ENCODE measurements at regions not wholly inside any gene's neighbourhood (a gene's known extent, or its start where the extent isn't known, plus 50 kb on each side); places are given as distances from the start of the nearest gene placed in this dataset.
"Not testable (repeated sequence)": the region's sequence is repeated elsewhere in the genome, so short reads cannot be mapped to it uniquely, and the experiment has no call there.

DNA sequence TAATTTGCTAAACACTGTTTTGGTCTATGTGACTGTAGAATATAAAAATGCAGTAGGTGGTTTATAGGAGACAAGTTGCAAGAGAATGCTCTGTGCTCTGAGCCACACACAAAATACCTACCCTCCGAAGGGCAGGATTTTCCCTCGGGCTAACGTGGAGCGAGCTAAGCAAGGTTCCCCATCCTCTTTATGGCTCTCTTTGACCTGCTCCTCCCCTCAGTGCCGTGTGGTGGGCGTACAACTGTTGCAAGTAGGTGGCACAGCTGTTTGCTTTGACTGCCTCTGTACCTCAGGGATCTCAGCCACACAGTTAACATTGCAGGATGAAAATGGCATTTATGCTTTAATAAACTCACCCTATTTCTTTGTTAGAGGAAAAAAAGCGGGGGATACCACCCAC is 339.1 kb downstream of the SATB1 start:
- Histone ChIP-seq H3K4me1 (ENCODE audit: control insufficient read depth, insufficient read depth, low read length) (no peaks in the 10 kb centered on the region), H3K27ac (ENCODE audit: low read length) (no peak overlapping the region), H3K4me3 (ENCODE audit: low read length) (no peak overlapping the region), H3K9me3 (replicated peaks; ENCODE audit: control insufficient read depth, low read depth, low read length) (no peaks in the 10 kb centered on the region), H3K36me3 (ENCODE audit: control insufficient read depth, insufficient read depth, low read length) (no peaks in the 10 kb centered on the region), H3K27me3 (ENCODE audit: control insufficient read depth, insufficient read depth, low read length) (no peaks in the 10 kb centered on the region)
- WGBS (ENCODE audit: insufficient coverage), result 11% methylated on average over 5 of the region's 7 CpGs
- no peak for DNase-seq

DNA sequence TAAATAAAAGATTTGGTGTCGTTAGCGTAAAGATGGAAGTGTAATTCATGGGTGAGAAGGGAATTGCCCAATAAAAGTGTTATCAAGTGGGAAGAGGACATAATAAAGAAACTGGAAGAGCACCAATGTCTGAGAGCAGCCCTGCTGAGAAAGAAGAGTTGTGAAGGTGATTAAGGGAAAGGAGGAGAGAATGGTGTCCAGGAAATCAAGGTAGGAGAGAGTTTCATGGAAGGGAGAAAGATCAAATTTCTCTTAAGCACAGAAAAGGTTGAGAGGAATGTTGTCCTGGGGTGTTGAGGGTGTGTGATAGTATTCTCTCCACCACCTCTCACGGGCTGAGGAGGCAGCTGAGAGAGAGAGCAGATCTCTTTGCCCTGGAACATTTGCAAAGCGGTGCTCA is 339.7 kb downstream of the SATB1 start:
- H3K9me3 ChIP-seq (replicated peaks; ENCODE audit: control insufficient read depth, low read depth, low read length), result no peaks in the 10 kb centered on the region
- H3K4me1 ChIP-seq (ENCODE audit: control insufficient read depth, insufficient read depth, low read length), result no peaks in the 10 kb centered on the region
- H3K27ac ChIP-seq (ENCODE audit: low read length), result no peak overlapping the region
- H3K36me3 ChIP-seq (ENCODE audit: control insufficient read depth, insufficient read depth, low read length), result no peaks in the 10 kb centered on the region
- 83% methylated on average over 2 of the region's 4 CpGs for WGBS (ENCODE audit: insufficient coverage)
- no peak for DNase-seq
- H3K4me3 ChIP-seq (ENCODE audit: low read length), result no peak overlapping the region
- no peaks in the 10 kb centered on the region for H3K27me3 ChIP-seq (ENCODE audit: control insufficient read depth, insufficient read depth, low read length)

DNA sequence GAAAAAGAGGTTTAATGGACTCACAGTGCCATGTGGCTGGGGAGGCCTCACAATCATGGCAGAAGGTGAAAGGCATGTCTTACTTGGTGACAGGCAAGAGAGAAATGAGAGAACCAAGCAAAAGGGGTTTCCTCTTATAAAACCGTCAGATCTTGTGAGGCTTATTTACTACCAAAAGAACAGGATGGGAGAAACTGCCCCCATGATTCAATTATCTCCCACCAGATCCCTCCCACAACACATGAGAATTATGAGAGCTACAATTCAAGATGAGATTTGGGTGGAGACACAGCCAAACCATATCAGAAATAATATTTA is 340.8 kb upstream of the TBC1D5 start:
- WGBS (ENCODE audit: insufficient coverage), result no CpG with 5 or more reads among the region's 1 CpG
- H3K9me3 ChIP-seq (replicated peaks; ENCODE audit: control insufficient read depth, low read depth, low read length); H3K27me3 ChIP-seq (ENCODE audit: control insufficient read depth, insufficient read depth, low read length); H3K27ac ChIP-seq (ENCODE audit: low read length); H3K36me3 ChIP-seq (ENCODE audit: control insufficient read depth, insufficient read depth, low read length); H3K4me1 ChIP-seq (ENCODE audit: control insufficient read depth, insufficient read depth, low read length); H3K4me3 ChIP-seq (ENCODE audit: low read length); DNase-seq: not testable (repeated sequence)

DNA sequence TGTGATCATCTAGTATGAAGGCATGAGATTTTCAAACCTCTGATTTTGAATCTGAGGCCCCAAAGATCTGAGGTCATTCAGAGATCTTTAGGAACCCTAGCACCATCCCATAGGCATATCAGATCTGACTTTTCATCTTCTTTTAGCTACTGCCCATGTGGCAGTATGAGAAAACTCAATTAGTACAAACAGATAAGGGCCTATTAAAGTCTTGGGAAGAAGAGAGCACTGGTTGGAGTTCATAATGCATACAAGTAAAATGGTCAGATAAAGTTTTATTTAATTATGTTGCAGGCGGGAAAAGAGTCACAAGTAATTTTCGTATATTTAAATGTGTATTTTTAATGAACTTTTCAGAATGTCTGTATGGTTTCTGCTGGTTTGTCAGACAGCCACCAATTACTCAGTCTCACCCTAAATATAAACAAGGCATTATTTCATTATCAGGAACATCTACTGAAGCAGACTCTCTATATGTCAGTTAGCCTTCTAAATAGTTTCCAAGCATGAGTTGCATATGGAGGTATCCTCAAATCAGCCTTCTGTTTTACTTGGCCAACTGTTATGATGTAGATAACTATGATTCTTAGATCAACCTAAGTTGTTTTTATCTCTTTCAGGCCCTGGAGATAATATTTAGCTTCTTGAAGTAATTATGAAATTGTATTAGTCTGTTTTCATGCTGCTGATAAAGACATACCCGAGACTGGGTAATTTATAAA is 340.3 kb upstream of the TBC1D5 start:
- no peak for DNase-seq
- Histone ChIP-seq H3K9me3 (replicated peaks; ENCODE audit: control insufficient read depth, low read depth, low read length) (no peaks in the 10 kb centered on the region), H3K4me3 (ENCODE audit: low read length) (no peak overlapping the region), H3K36me3 (ENCODE audit: control insufficient read depth, insufficient read depth, low read length) (no peaks in the 10 kb centered on the region), H3K4me1 (ENCODE audit: control insufficient read depth, insufficient read depth, low read length) (no peaks in the 10 kb centered on the region), H3K27ac (ENCODE audit: low read length) (no peak overlapping the region), H3K27me3 (ENCODE audit: control insufficient read depth, insufficient read depth, low read length) (no peaks in the 10 kb centered on the region)
- no CpG with 5 or more reads among the region's 3 CpGs for WGBS (ENCODE audit: insufficient coverage)

DNA sequence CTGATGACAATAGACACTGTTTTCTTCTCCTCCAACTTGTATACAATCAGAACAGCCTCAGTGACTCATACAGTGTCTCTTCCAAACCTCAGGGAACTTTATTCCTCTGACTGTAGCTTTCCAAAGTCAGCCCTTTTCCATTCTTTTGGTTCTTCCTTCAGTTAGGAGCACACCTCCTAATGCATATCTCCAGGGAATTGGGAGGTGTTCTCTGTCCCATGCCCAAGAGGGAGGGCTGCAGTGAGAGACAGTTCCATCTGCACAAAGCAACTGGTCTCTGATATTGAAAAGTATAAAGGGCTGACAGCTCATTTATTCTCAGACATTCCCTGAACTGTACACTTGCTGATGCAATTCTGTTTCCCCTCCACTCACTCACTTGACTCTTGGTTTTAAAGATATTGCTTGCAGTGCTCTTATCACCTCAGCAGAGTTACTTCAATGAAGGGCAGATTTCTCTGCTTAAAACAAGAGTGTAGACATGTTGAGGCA is 337.8 kb upstream of the TBC1D5 start:
- Histone ChIP-seq H3K9me3 (replicated peaks; ENCODE audit: control insufficient read depth, low read depth, low read length) (no peaks in the 10 kb centered on the region), H3K4me1 (ENCODE audit: control insufficient read depth, insufficient read depth, low read length) (no peaks in the 10 kb centered on the region), H3K4me3 (ENCODE audit: low read length) (no peak overlapping the region), H3K27me3 (ENCODE audit: control insufficient read depth, insufficient read depth, low read length) (no peaks in the 10 kb centered on the region), H3K36me3 (ENCODE audit: control insufficient read depth, insufficient read depth, low read length) (no peaks in the 10 kb centered on the region), H3K27ac (ENCODE audit: low read length) (no peak overlapping the region)
- no peak for DNase-seq

DNA sequence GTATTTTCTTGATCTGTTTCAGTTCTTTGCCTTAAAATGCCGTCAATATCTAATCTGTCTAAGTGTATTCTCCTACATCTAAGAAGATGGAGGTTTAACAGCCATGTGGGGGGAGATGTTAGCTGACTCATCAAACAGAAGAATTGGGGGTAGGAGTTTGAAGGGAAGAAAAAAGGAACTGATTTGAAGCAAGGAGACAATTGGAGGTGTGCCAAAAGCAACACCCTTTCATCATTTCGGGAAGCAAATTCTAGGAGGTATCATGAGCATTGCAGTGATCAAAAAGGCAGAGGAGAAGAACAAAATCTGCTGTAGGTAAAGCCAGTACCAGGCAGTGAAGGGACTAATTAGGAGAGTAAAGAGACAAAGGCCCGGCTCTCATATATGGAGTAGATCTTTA is 337.3 kb upstream of the TBC1D5 start:
- no peaks in the 10 kb centered on the region for H3K27me3 ChIP-seq (ENCODE audit: control insufficient read depth, insufficient read depth, low read length)
- no peak for DNase-seq

DNA sequence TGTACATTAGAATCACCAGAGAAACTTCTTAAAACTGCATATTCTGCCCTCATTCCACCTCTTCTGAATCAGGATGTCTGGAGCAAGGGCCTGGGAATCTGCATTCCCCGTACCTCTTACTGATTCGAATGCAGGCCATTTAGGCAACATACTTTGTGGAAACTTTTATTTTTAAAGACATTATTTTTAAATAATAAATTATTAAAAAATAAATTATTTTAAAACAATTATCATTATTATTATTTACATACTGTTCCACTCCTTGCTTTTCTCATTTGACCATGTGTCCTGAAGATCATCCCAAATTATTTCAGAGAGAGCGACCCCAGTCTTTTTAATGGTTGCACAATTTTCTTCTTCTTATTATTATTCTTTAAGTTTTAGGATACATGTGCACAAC is 336.6 kb upstream of the TBC1D5 start:
- no peak for DNase-seq
- no peak overlapping the region for H3K4me3 ChIP-seq (ENCODE audit: low read length)
- WGBS (ENCODE audit: insufficient coverage), result no CpG with 5 or more reads among the region's 3 CpGs
- H3K36me3 ChIP-seq (ENCODE audit: control insufficient read depth, insufficient read depth, low read length), result no peaks in the 10 kb centered on the region
- H3K9me3 ChIP-seq (replicated peaks; ENCODE audit: control insufficient read depth, low read depth, low read length), result no peaks in the 10 kb centered on the region
- H3K4me1 ChIP-seq (ENCODE audit: control insufficient read depth, insufficient read depth, low read length), result no peaks in the 10 kb centered on the region
- H3K27me3 ChIP-seq (ENCODE audit: control insufficient read depth, insufficient read depth, low read length), result no peaks in the 10 kb centered on the region
- no peak overlapping the region for H3K27ac ChIP-seq (ENCODE audit: low read length)

More for the DNA sequence above, 337.3 kb upstream of the TBC1D5 start:
- no peaks in the 10 kb centered on the region for H3K36me3 ChIP-seq (ENCODE audit: control insufficient read depth, insufficient read depth, low read length)
- H3K4me3 ChIP-seq (ENCODE audit: low read length), result no peak overlapping the region
- no peaks in the 10 kb centered on the region for H3K4me1 ChIP-seq (ENCODE audit: control insufficient read depth, insufficient read depth, low read length)
- H3K9me3 ChIP-seq (replicated peaks; ENCODE audit: control insufficient read depth, low read depth, low read length), result no peaks in the 10 kb centered on the region
- no peak overlapping the region for H3K27ac ChIP-seq (ENCODE audit: low read length)
- WGBS (ENCODE audit: insufficient coverage), result 80% methylated on average over 1 of the region's 3 CpGs

DNA sequence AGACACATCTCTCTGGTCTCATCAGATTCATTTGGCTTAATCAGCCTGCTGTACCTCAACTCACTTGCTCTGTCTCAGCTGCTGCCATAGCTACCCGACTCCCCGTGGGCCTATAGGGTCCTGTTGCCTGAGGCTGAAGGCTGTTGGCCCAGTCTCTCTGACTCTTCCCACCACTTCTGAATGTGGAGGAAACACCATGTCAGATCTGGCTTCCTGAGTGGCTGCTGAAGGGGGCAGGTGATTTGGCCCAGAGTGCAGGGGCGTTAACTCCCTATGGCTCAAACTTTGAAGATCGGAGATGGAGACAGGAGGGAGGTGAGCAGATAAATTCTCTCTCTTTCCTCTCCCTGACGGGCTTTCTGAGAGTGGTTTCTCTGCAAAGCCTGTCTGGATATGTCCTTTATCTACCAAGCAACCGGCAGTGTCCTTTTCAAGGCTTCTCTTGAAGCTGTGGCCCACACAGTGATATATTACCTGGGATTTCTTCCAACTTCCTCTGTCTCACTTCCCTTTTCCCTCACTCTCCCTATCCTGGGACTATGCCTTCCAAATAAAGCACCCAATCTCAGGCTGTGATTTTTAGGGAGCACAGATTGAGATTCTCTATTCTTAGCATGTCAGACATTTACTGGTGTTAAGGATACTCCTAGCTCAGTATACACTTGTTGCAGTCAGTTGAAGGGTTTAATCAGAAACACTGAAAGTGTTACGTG is 334.9 kb upstream of the TBC1D5 start:
- H3K9me3 ChIP-seq (replicated peaks; ENCODE audit: control insufficient read depth, low read depth, low read length), result no peaks in the 10 kb centered on the region
- H3K4me3 ChIP-seq (ENCODE audit: low read length), result no peak overlapping the region
- H3K4me1 ChIP-seq (ENCODE audit: control insufficient read depth, insufficient read depth, low read length), result no peaks in the 10 kb centered on the region
- H3K27me3 ChIP-seq (ENCODE audit: control insufficient read depth, insufficient read depth, low read length), result no peaks in the 10 kb centered on the region
- no peaks in the 10 kb centered on the region for H3K36me3 ChIP-seq (ENCODE audit: control insufficient read depth, insufficient read depth, low read length)
- 52% methylated on average over 6 of the region's 7 CpGs for WGBS (ENCODE audit: insufficient coverage)
- DNase-seq, result no peak
- H3K27ac ChIP-seq (ENCODE audit: low read length), result no peak overlapping the region

DNA sequence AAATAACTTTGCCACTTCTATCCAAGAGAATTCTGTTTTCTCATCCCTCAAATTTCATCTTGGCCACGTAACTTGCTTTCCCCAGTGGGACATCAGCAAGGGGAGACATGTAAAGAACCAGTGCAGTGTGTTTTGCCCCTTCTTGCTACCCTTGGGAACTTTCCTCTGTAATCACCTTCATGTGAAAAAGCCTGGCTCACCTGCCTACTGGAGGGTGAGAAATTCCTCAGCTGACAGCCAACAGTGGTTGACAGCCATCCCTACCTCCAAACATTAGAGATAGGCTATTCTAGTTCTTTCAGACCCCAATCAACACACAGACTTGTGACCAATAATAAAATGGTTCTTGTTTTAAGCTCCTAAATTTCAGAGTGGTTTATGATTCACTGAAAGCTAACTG is 333.9 kb upstream of the TBC1D5 start:
- Histone ChIP-seq H3K9me3 (replicated peaks; ENCODE audit: control insufficient read depth, low read depth, low read length) (no peaks in the 10 kb centered on the region), H3K27me3 (ENCODE audit: control insufficient read depth, insufficient read depth, low read length) (no peaks in the 10 kb centered on the region), H3K36me3 (ENCODE audit: control insufficient read depth, insufficient read depth, low read length) (no peaks in the 10 kb centered on the region), H3K4me1 (ENCODE audit: control insufficient read depth, insufficient read depth, low read length) (no peaks in the 10 kb centered on the region), H3K27ac (ENCODE audit: low read length) (no peak overlapping the region), H3K4me3 (ENCODE audit: low read length) (no peak overlapping the region)
- 54% methylated on average over 1 of the region's 1 CpG for WGBS (ENCODE audit: insufficient coverage)
- DNase-seq, result no peak

DNA sequence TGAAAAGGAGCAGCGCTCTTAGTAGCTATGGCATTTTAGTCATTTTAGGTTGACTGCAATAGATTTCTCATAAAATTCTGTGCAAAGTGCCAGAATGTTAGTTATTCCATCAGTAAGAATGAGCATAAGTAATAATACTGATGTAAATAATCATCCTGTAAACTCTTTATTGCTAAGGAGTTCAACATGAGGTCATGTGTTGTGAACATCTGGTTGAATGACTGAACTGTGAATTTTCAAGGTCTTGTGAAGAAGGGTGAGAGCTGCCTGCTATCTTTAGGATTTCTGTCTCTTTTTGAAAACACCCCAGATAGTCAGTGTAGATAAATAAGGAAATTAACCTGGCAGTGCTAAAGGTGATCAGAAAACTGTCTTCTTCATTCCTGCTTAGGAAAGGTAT is 333.4 kb upstream of the TBC1D5 start:
- DNase-seq, result no peak
- Histone ChIP-seq H3K36me3 (ENCODE audit: control insufficient read depth, insufficient read depth, low read length) (no peaks in the 10 kb centered on the region), H3K27me3 (ENCODE audit: control insufficient read depth, insufficient read depth, low read length) (no peaks in the 10 kb centered on the region), H3K27ac (ENCODE audit: low read length) (no peak overlapping the region), H3K9me3 (replicated peaks; ENCODE audit: control insufficient read depth, low read depth, low read length) (no peaks in the 10 kb centered on the region), H3K4me1 (ENCODE audit: control insufficient read depth, insufficient read depth, low read length) (no peaks in the 10 kb centered on the region), H3K4me3 (ENCODE audit: low read length) (no peak overlapping the region)
- no CpG with 5 or more reads among the region's 1 CpG for WGBS (ENCODE audit: insufficient coverage)

DNA sequence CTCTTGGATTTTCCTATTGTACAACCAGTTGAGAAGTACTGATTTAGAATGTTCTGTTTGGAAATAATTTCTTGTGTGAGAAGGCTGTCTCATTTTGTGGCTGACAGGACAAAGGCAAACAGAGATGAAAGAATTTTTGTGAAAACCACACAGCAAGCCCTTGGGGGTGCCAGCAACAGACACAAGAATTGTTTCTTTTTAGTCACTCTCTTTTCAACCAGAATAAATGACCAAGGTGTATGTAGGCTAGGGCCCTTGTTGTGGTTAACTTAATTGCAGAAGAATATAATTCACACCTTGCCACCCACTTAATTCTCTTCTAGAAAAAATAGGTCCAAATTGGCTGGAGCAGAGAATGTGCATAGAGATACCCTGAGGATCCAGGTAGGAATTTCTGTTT is 329.4 kb upstream of the TBC1D5 start:
- no peak for DNase-seq
- Histone ChIP-seq H3K27me3 (ENCODE audit: control insufficient read depth, insufficient read depth, low read length) (no peaks in the 10 kb centered on the region), H3K4me1 (ENCODE audit: control insufficient read depth, insufficient read depth, low read length) (no peaks in the 10 kb centered on the region), H3K36me3 (ENCODE audit: control insufficient read depth, insufficient read depth, low read length) (no peaks in the 10 kb centered on the region), H3K4me3 (ENCODE audit: low read length) (no peak overlapping the region), H3K27ac (ENCODE audit: low read length) (no peak overlapping the region), H3K9me3 (replicated peaks; ENCODE audit: control insufficient read depth, low read depth, low read length) (no peaks in the 10 kb centered on the region)

Measured in muscle of leg (tissue), 3 donors.